NCI-H82 (cell line): ENCODE measurements at regions not wholly inside any gene's neighbourhood (a gene's known extent, or its start where the extent isn't known, plus 50 kb on each side); places are given as distances from the start of the nearest gene placed in this dataset.
"Not testable (repeated sequence)": the region's sequence is repeated elsewhere in the genome, so short reads cannot be mapped to it uniquely, and the experiment has no call there.

ENCODE experiments used
- DNase-seq: peaks from one replicate; lab custom pipeline; 2025; lab: John Stamatoyannopoulos, UW

GRCh38 chr11:28808771-28809170, 700.6 kb downstream of the METTL15 start:
- DNase-seq, result no peak

GRCh38 chr11:28799316-28799715, 691.1 kb downstream of the METTL15 start:
- DNase-seq, result no peak

GRCh38 chr11:28798286-28798685, 690.1 kb downstream of the METTL15 start:
- no peak for DNase-seq

GRCh38 chr11:28797536-28797935, 689.3 kb downstream of the METTL15 start:
- DNase-seq, result no peak

GRCh38 chr11:28794405-28794804, 686.2 kb downstream of the METTL15 start:
- DNase-seq, result no peak

GRCh38 chr11:28793282-28793738, 685.1 kb downstream of the METTL15 start:
- no peak for DNase-seq

GRCh38 chr11:28792856-28793255, 684.7 kb downstream of the METTL15 start:
- DNase-seq, result no peak

GRCh38 chr11:28787897-28788296, 679.7 kb downstream of the METTL15 start:
- not testable (repeated sequence) for DNase-seq

- DNase-seq, result no peak
Observed at GRCh38 chr11:28777126-28777525, 668.9 kb downstream of the METTL15 start.

- DNase-seq, result no peak
Observed at GRCh38 chr11:28773606-28774005, 665.4 kb downstream of the METTL15 start.

GRCh38 chr11:28770806-28771205, 662.6 kb downstream of the METTL15 start:
- DNase-seq, result no peak

GRCh38 chr11:28767574-28767973, 659.4 kb downstream of the METTL15 start:
- no peak for DNase-seq

- DNase-seq, result no peak
Observed at GRCh38 chr11:28763876-28764275, 655.7 kb downstream of the METTL15 start.

- DNase-seq, result no peak
Observed at GRCh38 chr11:28763151-28763550, 655.0 kb downstream of the METTL15 start.

- no peak for DNase-seq
Observed at GRCh38 chr11:28760676-28761390, 652.6 kb downstream of the METTL15 start.

GRCh38 chr11:28759311-28759710, 651.1 kb downstream of the METTL15 start:
- DNase-seq, result no peak

- DNase-seq, result no peak
Observed at GRCh38 chr11:28757725-28758515, 649.7 kb downstream of the METTL15 start.

GRCh38 chr11:28756977-28757376, 648.8 kb downstream of the METTL15 start:
- DNase-seq, result no peak

- no peak for DNase-seq
Observed at GRCh38 chr11:28743061-28743550, 634.9 kb downstream of the METTL15 start.

GRCh38 chr11:28739489-28740280, 631.5 kb downstream of the METTL15 start:
- no peak for DNase-seq

GRCh38 chr11:28738549-28738948, 630.4 kb downstream of the METTL15 start:
- peak; percentile 80 for DNase-seq

- DNase-seq, result no peak
Observed at GRCh38 chr11:28736256-28736655, 628.1 kb downstream of the METTL15 start.
